Pons (tissue), 1 donor: ENCODE measurements at regions not wholly inside any gene's neighbourhood (a gene's known extent, or its start where the extent isn't known, plus 50 kb on each side); places are given as distances from the start of the nearest gene placed in this dataset.

Source experiments
- DNase-seq: peaks from one replicate; pipeline ENCODE4 v3.0.0-alpha.2; 2016; ENCODE audit warnings: low spot score

- DNase-seq: no peak
Observed at GRCh38 chr11:69996451-69996850, 81.7 kb upstream of the ANO1 start.

- DNase-seq: no peak
Observed at GRCh38 chr11:69997352-69997751, 80.8 kb upstream of the ANO1 start.

GRCh38 chr11:69999721-70000120 is 78.4 kb upstream of the ANO1 start:
- no peak for DNase-seq

- no peak for DNase-seq
Observed at GRCh38 chr11:70000228-70000627, 77.9 kb upstream of the ANO1 start.

GRCh38 chr11:70001246-70001645 is 76.9 kb upstream of the ANO1 start:
- no peak for DNase-seq

GRCh38 chr11:70002433-70002832 is 75.7 kb upstream of the ANO1 start:
- DNase-seq: no peak

GRCh38 chr11:70005107-70005818 is 72.9 kb upstream of the ANO1 start:
- peak; percentile 3 for DNase-seq

GRCh38 chr11:70007796-70008195 is 70.3 kb upstream of the ANO1 start:
- no peak for DNase-seq

- DNase-seq: no peak
Observed at GRCh38 chr11:70010774-70011173, 67.3 kb upstream of the ANO1 start.

GRCh38 chr11:70012134-70012733 is 65.9 kb upstream of the ANO1 start:
- DNase-seq: no peak

GRCh38 chr11:70014291-70014690 is 63.8 kb upstream of the ANO1 start:
- DNase-seq: no peak

- DNase-seq: no peak
Observed at GRCh38 chr11:70016666-70017367, 61.3 kb upstream of the ANO1 start.

GRCh38 chr11:70018816-70019215 is 59.3 kb upstream of the ANO1 start:
- no peak for DNase-seq

GRCh38 chr11:70019576-70020011 is 58.5 kb upstream of the ANO1 start:
- DNase-seq: no peak

- DNase-seq: no peak
Observed at GRCh38 chr11:70020336-70021214, 57.5 kb upstream of the ANO1 start.

GRCh38 chr11:70021586-70021985 is 56.5 kb upstream of the ANO1 start:
- DNase-seq: no peak

GRCh38 chr11:70024036-70024772 is 53.9 kb upstream of the ANO1 start:
- DNase-seq: no peak

- no peak for DNase-seq
Observed at GRCh38 chr11:70024773-70025045, 53.4 kb upstream of the ANO1 start.

GRCh38 chr11:70025308-70025707 is 52.8 kb upstream of the ANO1 start:
- DNase-seq: no peak

GRCh38 chr11:70026012-70026411 is 52.1 kb upstream of the ANO1 start:
- no peak for DNase-seq

GRCh38 chr11:70026726-70027125 is 51.4 kb upstream of the ANO1 start:
- DNase-seq: no peak

GRCh38 chr11:70027451-70027850 is 50.7 kb upstream of the ANO1 start:
- DNase-seq: no peak
